ENCODE measurements at regions not wholly inside any gene's neighbourhood (a gene's known extent, or its start where the extent isn't known, plus 50 kb on each side); places are given as distances from the start of the nearest gene placed in this dataset.

- no peak for DNase-seq
Observed at GRCh38 chr6:168210239-168211105, 109.1 kb downstream of the DACT2 start.

GRCh38 chr6:168209420-168209819, 110.2 kb downstream of the DACT2 start:
- DNase-seq = no peak

- DNase-seq = no peak
Observed at GRCh38 chr6:168208854-168209253, 110.7 kb downstream of the DACT2 start.

GRCh38 chr6:168208402-168208801, 111.2 kb downstream of the DACT2 start:
- DNase-seq = no peak

GRCh38 chr6:168207421-168208175, 112.0 kb downstream of the DACT2 start:
- DNase-seq = no peak

- DNase-seq = no peak
Observed at GRCh38 chr6:168206661-168207274, 112.8 kb downstream of the DACT2 start.

- no peak for DNase-seq
Observed at GRCh38 chr6:168206186-168206585, 113.4 kb downstream of the DACT2 start.

GRCh38 chr6:168201799-168202198, 117.8 kb downstream of the DACT2 start:
- no peak for DNase-seq

- no peak for DNase-seq
Observed at GRCh38 chr6:168201383-168201782, 118.2 kb downstream of the DACT2 start.

GRCh38 chr6:168200571-168201134, 118.9 kb downstream of the DACT2 start:
- no peak for DNase-seq

GRCh38 chr6:168198302-168199180, 119.5 kb upstream of the FRMD1 start:
- no peak for DNase-seq

GRCh38 chr6:168197636-168198301, 118.8 kb upstream of the FRMD1 start:
- no peak for DNase-seq

GRCh38 chr6:168196881-168197635, 118.0 kb upstream of the FRMD1 start:
- DNase-seq = no peak

GRCh38 chr6:168196385-168196860, 117.4 kb upstream of the FRMD1 start:
- DNase-seq = no peak

GRCh38 chr6:168195712-168196111, 116.7 kb upstream of the FRMD1 start:
- DNase-seq = no peak

- no peak for DNase-seq
Observed at GRCh38 chr6:168194732-168195567, 115.9 kb upstream of the FRMD1 start.

GRCh38 chr6:168193816-168194721, 115.1 kb upstream of the FRMD1 start:
- DNase-seq = no peak
